Ovary (tissue), 7 donors: ENCODE measurements at regions not wholly inside any gene's neighbourhood (a gene's known extent, or its start where the extent isn't known, plus 50 kb on each side); places are given as distances from the start of the nearest gene placed in this dataset.

ENCODE experiments used
- DNase-seq, 5 donors: peaks; one replicate each; pipeline ENCODE4 v3.0.0-alpha.2; 2019 to 2020
- H3K27ac ChIP-seq, 2 donors: fragments of 200-600 bp; one replicate each; pipeline versions ENCODE4 v1.5.1 to v1.8.0; 2019 to 2022
- H3K27me3 ChIP-seq: fragments of 200-600 bp; one replicate; pipeline ENCODE4 v1.8.0; 2022
- H3K36me3 ChIP-seq: fragments of 200-600 bp; sonication (generic); one replicate; pipeline ENCODE4 v1.5.1; 2019
- H3K4me1 ChIP-seq: one replicate; pipeline ENCODE4 v1.8.1; 2013; ENCODE audit warnings: mild to moderate bottlenecking, moderate library complexity; ENCODE audit not compliant: insufficient read depth
- H3K4me3 ChIP-seq: fragments of 200-600 bp; sonication (generic); one replicate; pipeline ENCODE4 v1.5.1; 2017
- H3K9me3 ChIP-seq, 2 donors: fragments of 200-600 bp in 1 of 2; sonication (generic) in 1 of 2; one replicate each; pipeline versions ENCODE4 v1.5.1 to v1.8.1; 2013 to 2019; ENCODE audit warnings: mild to moderate bottlenecking in 1 of 2, moderate library complexity in 1 of 2
- EP300 ChIP-seq: sonication (generic); formaldehyde crosslinking; IDR thresholded peaks from one replicate; pipeline ENCODE4 v1.6.1; 2017; ENCODE audit warnings: antibody characterized with exemption
- POLR2A ChIP-seq: fragments of 450-650 bp; IDR thresholded peaks from one replicate; pipeline ENCODE4 v1.6.1; 2017; ENCODE audit warnings: antibody characterized with exemption, mild to moderate bottlenecking, moderate library complexity
- WGBS, 3 donors: extraction: QIAGEN DNeasy Blood & Tissue Kit in 1 of 3; methylation state at CpG; one replicate each; pipeline versions ENCODE4 v1.1.5 to v1.1.7; 2013 to 2017; 5-methylcytosine and 5-hydroxymethylcytosine counted together
- intact Hi-C, 4 donors: fragments of 100-400 bp; cut with DNase I; formaldehyde crosslinking; loops; one replicate each; pipeline versions ENCODE4 v1.11.0 to v1.15.1; 2022 to 2023
- TF ChIP-seq, protein P1 (sequence below), 3 donors: fragments of 450-650 bp in 2 of 3; fragments of 200-600 bp in 1 of 3; IDR thresholded peaks; one replicate each; pipeline versions ENCODE4 v1.5.1 to v1.8.0; 2016 to 2022; ENCODE audit warnings: antibody characterized with exemption in 3 of 3, mild to moderate bottlenecking in 1 of 3
- donor health status: DM: no; HTN: no; CAD: no; lungs with moderate emphysema.
- donor health status: DM: no; HTN: no; CAD: no.
- donor health status: Bipolar disorder and iron deficiency.
- donor health status: DM: no; HTN: no; CAD: no.
- donor health status: DM: yes; HTN: yes; CAD: no.

GRCh38 chr6:80437221-80437620 is 330.8 kb downstream of the BCKDHB start:
- H3K27ac ChIP-seq, result no peak overlapping the region
- H3K4me3 ChIP-seq, result no peak overlapping the region
- DNase-seq, result no peak
- no peaks in the 10 kb centered on the region for H3K9me3 ChIP-seq
- H3K4me1 ChIP-seq, result no peaks in the 10 kb centered on the region
- intact Hi-C loops, result no loop called here
- WGBS, 3 donors, result 80 to 96% (median 84%) methylated on average over 1 of the region's 1 CpG
- TF ChIP-seq, protein P1, sequence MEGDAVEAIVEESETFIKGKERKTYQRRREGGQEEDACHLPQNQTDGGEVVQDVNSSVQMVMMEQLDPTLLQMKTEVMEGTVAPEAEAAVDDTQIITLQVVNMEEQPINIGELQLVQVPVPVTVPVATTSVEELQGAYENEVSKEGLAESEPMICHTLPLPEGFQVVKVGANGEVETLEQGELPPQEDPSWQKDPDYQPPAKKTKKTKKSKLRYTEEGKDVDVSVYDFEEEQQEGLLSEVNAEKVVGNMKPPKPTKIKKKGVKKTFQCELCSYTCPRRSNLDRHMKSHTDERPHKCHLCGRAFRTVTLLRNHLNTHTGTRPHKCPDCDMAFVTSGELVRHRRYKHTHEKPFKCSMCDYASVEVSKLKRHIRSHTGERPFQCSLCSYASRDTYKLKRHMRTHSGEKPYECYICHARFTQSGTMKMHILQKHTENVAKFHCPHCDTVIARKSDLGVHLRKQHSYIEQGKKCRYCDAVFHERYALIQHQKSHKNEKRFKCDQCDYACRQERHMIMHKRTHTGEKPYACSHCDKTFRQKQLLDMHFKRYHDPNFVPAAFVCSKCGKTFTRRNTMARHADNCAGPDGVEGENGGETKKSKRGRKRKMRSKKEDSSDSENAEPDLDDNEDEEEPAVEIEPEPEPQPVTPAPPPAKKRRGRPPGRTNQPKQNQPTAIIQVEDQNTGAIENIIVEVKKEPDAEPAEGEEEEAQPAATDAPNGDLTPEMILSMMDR (IDR thresholded peaks at IDR 0.05), result no peak
- no peaks in the 10 kb centered on the region for H3K36me3 ChIP-seq
- H3K27me3 ChIP-seq, result no peaks in the 10 kb centered on the region

GRCh38 chr6:80436663-80437062 is 330.2 kb downstream of the BCKDHB start:
- WGBS, 3 donors, result 97 to 100% (median 98%) methylated on average over 1 of the region's 1 CpG
- intact Hi-C loops, result no loop called here
- H3K4me1 ChIP-seq, result no peaks in the 10 kb centered on the region
- TF ChIP-seq, protein P1 (IDR thresholded peaks at IDR 0.05), result no peak
- no peak overlapping the region for H3K4me3 ChIP-seq
- H3K36me3 ChIP-seq, result no peaks in the 10 kb centered on the region
- H3K27me3 ChIP-seq, result no peaks in the 10 kb centered on the region
- H3K27ac ChIP-seq, result no peak overlapping the region
- H3K9me3 ChIP-seq, result no peaks in the 10 kb centered on the region
- no peak for DNase-seq

GRCh38 chr6:80435457-80435856 is 329.0 kb downstream of the BCKDHB start:
- 88 to 95% (median 93%) methylated on average over 5 of the region's 5 CpGs for WGBS, 3 donors
- no peak overlapping the region for H3K27ac ChIP-seq
- H3K4me3 ChIP-seq, result no peak overlapping the region
- no peaks in the 10 kb centered on the region for H3K9me3 ChIP-seq
- DNase-seq, result no peak
- intact Hi-C loops, result no loop called here
- H3K27me3 ChIP-seq, result no peaks in the 10 kb centered on the region
- TF ChIP-seq, protein P1 (IDR thresholded peaks at IDR 0.05), result no peak
- no peak for TF ChIP-seq POLR2A
- no peak for TF ChIP-seq EP300
- H3K36me3 ChIP-seq, result no peaks in the 10 kb centered on the region
- no peaks in the 10 kb centered on the region for H3K4me1 ChIP-seq

GRCh38 chr6:80434691-80435350 is 328.4 kb downstream of the BCKDHB start:
- Histone ChIP-seq H3K27ac (no peak overlapping the region), H3K4me3 (no peak overlapping the region), H3K36me3 (no peaks in the 10 kb centered on the region), H3K4me1 (no peaks in the 10 kb centered on the region), H3K27me3 (no peaks in the 10 kb centered on the region), H3K9me3 (no peaks in the 10 kb centered on the region)
- WGBS, 3 donors, result 77 to 85% (median 84%) methylated on average over 4 of the region's 4 CpGs
- TF ChIP-seq POLR2A (no peak), EP300 (no peak)
- TF ChIP-seq, protein P1 (IDR thresholded peaks at IDR 0.05), result no peak
- no peak for DNase-seq
- intact Hi-C loops, result no loop called here
